CD4-positive, alpha-beta T cell treated with Interleukin-21 for 1 hour (primary cell): ENCODE measurements at regions not wholly inside any gene's neighbourhood (a gene's known extent, or its start where the extent isn't known, plus 50 kb on each side); places are given as distances from the start of the nearest gene placed in this dataset.
"Not testable (repeated sequence)": the region's sequence is repeated elsewhere in the genome, so short reads cannot be mapped to it uniquely, and the experiment has no call there.

Experiments used
- DNase-seq: peaks from one replicate; pipeline ENCODE4 v3.0.0-alpha.2; 2020

- DNase-seq = no peak
Measured at GRCh38 chr10:131810036-131810804, 90.6 kb upstream of the PPP2R2D start.

- no peak for DNase-seq
Measured at GRCh38 chr10:131810805-131811629, 89.8 kb upstream of the PPP2R2D start.

- DNase-seq = no peak
Measured at GRCh38 chr10:131811630-131812403, 89.0 kb upstream of the PPP2R2D start.

DNA sequence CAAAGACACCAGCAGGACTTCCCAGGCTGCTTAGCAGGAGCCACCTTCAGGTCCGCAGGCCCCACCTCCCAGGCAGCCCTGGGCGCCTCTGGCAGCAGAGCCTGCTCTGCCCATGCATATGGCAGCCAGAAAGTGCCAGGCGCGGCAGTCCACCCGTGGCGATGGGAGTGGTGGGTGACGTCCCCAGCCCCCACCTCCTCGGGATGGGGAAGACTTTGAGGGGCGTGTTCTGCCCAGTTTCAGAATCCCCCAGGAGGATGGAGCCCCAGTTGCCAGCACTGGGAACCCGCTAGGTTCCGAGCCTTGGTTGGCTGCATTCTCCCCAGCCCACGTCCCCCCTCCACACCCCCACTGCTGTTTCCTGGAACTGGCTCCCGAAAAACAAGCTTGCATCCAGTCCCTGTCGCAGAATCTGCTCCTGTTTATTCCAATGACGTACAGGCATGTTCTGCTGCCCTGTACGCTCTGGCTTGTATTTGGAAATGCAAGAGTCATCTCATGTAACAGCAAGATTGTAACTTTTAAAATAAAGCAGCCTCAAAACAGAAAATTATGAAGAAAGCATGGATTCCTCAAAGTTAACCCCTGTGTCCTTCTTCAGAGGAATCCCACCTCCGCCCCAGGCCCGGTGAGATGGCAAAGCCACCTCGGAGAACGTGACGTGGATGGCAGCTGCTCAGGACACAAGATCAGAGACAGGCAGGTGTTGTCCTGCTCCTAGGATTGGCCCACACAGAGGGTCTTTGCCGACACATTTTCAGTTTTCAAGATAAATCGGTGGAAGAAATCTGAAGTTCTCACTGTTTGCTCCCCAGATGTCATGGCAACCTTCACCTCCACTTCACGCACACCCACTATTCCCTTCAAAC, 87.8 kb upstream of the PPP2R2D start:
- DNase-seq = no peak

- no peak for DNase-seq
Measured at GRCh38 chr10:131814567-131815265, 86.1 kb upstream of the PPP2R2D start.

DNA sequence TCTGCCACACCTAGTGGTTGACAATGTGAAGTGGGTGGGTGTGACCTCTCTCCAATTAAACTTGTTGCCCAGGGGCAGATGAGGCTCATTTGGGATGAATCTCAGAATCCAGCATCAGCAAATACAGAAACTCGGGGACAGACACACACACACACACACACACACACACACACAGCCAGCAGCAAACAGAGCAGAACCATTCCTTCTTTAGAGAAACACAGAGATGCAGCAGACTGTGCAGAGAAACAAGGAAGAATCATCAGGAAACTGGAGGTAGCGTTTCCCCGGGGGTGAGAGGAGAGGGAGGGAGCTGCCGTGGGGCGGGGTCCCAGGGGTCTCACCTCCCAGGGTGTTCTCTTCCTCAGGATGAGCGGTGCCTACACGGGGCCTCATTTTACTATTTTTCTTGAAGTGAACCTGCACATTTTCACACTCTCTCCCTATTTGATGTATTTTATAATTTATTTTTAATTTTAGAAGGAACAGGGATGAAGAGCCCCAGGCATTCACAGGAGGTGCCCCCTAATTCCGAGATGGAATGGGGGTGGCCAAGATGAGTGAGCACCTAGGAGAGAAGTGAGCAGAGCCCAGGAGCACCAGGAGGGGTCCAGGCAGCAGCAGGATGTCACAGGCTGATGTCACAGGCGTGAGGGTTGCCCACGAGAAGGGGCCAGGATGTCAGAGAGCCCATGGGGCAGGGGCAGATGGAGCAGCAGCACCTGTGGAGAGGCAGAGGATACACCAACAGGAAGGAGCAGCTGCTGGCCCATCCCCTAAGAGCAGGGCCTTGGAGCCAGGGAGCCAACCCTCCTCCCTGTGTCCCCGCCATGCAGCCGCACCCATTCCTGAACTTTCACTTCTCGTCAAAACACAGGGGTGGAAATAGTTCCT, 85.3 kb upstream of the PPP2R2D start:
- DNase-seq = no peak

DNA sequence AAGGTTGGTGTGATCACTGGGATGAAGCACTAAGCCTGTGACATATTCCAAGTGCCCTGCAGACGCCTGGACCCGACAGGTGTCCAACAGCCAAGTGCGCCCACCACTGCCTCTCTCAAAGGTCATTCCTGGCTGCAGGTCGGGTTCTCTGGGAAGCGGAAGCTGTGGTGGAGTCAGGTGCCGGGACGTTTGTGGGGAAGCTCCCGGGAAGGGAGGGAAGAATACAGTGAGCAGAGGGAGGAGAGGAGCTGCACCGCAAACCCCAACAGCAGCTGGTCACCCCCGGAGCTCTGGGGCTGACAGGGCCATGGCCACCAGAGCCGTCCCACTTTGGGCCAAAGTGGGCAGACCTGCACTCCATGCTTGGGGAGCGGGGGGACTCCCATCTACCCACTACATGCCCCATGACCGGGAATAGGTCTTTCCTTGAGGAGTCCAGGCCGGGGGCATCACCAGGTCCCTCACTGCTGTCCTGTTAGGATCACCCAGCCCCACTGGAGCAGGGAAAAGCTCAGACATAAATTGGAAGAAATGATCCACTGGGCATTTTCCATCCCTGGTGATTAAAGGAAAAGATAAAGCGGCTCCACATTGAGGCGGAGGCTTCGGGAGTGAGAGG, 84.5 kb upstream of the PPP2R2D start:
- no peak for DNase-seq

- DNase-seq = no peak
Measured at GRCh38 chr10:131816941-131817700, 83.7 kb upstream of the PPP2R2D start.

- DNase-seq = no peak
Measured at GRCh38 chr10:131817866-131818509, 82.8 kb upstream of the PPP2R2D start.

DNA sequence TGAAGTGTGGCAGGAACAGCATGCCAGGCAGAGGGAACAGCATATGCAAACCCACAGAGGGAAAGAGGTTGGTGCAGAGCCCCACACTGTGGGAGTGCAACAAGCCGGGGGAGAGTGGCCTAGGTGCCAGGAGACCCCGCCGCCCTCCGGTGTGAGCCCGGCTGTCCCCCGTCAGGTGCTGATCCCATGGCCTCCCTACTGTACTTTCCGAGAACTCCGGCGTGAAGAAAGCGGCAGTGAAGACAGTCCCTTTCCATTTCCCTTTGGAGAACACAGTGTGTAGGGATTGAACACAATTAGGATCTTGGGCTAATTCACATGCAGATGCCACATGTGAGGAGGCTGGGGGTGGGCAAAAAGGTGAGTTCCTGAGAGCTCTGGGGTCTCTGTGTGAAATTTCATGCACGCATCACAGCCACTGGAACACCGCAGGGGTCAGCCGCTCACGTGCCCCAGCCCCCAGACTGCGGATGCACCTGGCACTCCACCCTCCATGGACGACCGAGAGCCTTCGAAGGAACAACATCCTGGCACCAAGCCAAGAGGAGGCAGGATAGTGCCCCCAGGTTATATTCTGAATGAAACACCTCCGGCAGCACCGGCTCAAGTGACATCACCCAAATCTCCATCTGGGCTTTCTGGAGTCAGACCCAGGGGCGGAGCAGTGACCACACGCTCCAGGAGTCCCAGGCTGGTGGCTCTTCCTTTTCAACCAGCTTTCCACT, 82.1 kb upstream of the PPP2R2D start:
- no peak for DNase-seq

DNA sequence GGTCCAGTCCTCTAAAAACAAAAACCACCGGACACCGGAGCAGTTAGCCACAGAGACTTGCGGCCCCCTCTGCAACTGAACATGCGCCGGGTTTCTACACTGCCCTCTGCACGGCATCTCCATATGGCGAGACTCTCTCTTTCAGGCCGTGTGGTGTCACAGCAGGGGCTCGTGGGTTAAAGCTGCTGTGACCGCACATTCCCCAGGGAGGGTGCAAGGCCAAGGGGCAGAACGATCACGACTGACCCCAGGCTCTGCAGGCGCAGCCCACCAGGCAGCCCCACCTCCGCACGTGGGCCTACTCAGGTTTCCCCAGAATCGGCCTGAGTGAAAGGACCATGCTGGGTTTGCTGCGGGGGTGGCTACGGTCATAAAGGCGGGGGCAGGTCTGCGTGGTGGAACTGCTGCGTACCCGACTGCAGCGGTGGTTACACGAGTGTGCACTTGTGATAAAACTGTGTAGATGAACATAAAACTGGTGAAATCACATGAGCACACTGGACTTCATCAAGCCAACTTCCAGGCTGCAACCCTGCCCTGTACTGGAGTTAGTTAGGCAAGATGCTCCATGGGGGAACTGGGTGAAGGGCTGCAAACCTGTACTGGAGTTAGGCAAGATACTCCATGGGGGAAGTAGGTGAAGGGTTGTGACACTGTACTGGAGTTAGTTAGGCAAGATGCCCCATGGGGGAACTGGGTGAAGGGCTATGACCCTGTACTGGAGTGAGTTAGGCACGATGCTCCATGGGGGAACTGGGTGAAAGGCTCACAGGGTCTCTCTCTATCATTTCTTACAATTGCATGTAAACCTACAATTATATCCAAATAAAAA, 81.4 kb upstream of the PPP2R2D start:
- DNase-seq = no peak

- no peak for DNase-seq
Measured at GRCh38 chr10:131820626-131821025, 80.2 kb upstream of the PPP2R2D start.

DNA sequence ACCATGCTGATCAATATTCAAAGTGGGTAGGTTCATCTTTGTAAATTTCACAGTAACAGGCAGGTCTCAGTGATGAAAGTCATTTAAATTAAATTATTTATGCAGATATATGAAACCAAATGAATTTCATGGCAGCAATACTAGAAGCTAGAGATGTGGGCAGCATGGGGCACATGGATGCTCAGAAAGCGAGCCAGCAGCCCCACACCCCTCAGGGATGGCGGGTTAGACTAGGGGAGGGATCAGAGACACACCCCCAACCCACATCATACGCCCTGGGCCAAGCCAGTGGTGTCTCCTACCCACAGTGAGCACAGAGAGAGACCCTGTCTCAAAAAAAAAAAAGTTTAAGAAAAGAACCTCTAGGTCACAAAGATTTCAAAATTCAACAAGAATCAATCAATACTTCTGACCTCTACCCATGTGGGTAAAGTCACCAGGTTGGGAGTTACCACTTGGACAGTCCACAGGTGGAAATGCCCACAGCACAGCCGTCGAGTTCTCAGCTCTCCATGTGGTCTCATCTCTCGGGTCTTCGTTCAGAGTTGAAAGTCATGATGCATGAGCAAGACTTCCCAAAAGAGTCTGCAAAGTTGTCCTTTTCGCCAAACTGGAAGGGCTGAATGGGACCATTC, 79.3 kb upstream of the PPP2R2D start:
- no peak for DNase-seq

GRCh38 chr10:131822013-131822691, 78.7 kb upstream of the PPP2R2D start:
- no peak for DNase-seq

DNA sequence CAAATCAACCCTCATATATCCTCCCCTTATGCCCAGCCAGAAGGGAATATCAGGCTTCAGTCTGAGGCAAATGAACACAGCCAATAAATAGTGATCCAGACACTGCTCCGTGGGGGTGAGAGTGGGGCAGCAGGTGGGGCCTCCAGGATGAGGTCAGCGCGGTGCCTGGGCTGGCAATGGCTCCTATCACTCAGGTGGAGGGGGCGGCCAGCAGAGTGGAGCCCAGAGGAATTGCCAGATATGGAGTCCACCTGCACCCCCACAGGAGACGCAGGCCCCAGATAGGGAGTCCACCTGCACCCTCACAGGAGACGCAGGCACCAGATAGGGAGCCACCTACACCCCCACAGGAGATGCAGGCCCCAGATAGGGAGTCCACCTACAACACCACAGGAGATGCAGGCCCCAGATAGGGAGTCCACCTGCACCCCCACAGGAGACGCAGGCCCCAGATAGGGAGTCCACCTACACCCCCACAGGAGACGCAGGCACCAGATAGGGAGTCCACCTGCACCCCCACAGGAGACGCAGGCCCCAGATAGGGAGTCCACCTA, 78.0 kb upstream of the PPP2R2D start:
- DNase-seq = no peak

DNA sequence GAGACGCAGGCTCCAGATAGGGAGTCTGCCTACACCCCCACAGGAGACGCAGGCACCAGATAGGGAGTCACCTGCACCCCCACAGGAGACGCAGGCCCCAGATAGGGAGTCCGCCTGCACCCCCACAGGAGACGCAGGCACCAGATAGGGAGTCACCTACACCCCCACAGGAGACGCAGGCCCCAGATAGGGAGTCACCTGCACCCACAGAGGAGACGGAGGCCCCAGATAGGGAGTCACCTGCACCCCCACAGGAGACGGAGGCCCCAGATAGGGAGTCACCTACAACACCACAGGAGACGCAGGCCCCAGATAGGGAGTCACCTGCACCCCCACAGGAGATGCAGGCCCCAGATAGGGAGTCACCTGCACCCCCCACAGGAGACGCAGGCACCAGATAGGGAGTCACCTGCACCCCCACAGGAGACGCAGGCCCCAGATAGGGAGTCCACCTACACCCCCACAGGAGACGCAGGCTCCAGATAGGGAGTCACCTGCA, 77.2 kb upstream of the PPP2R2D start:
- DNase-seq = not testable (repeated sequence)
